GM12892 (cell line): ENCODE measurements at regions not wholly inside any gene's neighbourhood (a gene's known extent, or its start where the extent isn't known, plus 50 kb on each side); places are given as distances from the start of the nearest gene placed in this dataset.

ENCODE experiments used
- DNase-seq: peaks from one replicate; pipeline ENCODE4 v3.0.0; 2011; ENCODE audit not compliant: insufficient read length
- FAIRE-seq: peaks from 2 replicates; lab custom pipeline; 2011; peaks lifted over from hg19 to GRCh38; lab: Jason Lieb, UNC
- POLR2A ChIP-seq: IDR thresholded peaks from 2 replicates; pipeline ENCODE4 v1.6.1; 2011; ENCODE audit warnings: low read depth, low read length, control low read depth
- POLR2AphosphoS5 ChIP-seq: IDR thresholded peaks from 2 replicates; pipeline ENCODE4 v1.6.1; 2011; ENCODE audit warnings: low read depth, low read length, control low read depth
- TAF1 ChIP-seq: IDR thresholded peaks from 2 replicates; pipeline ENCODE4 v1.6.1; 2011; ENCODE audit warnings: low read depth, mild to moderate bottlenecking, control low read depth, low read length, borderline replicate concordance

DNA sequence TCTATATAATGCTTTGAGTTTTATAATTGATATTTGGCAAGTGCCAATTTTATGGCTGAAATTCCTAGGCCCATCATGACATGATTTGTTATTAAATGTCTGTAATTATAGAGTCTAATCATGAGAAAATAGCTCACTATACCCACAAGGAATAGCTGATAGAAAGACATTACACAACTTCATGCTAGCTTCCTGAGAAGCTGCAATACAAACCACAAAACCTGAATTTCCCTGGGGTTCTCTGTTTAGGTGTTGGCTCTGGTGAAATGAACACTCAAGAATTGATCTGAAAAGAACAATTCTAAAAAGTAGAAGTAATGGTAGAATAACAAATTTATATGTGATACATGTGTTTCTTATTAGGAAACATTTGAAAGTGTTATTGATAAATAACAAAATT lies 169.6 kb downstream of the GASK1B start:
- FAIRE-seq = no peak
- no peak for TF ChIP-seq POLR2AphosphoS5
- TF ChIP-seq POLR2A = no peak
- no peak for TF ChIP-seq TAF1
- DNase-seq = no peak

DNA sequence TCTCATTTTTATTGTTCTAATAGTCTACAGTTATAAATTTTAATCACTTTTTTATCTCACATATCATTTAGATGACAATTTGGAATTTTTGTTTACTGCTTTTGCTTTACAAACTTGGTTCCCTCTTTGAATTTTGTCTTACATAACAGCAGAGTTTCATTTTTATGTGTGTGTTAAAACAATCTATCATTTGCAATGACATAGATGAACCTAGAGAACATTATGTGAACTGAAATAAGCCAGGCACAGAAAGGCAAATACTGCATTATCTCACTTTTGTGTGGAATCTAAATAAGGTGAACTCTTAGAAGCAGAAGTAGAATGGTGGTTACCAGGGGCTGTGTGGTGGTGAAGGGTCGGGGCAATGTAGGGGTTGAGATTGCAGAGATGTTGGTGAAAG lies 170.7 kb downstream of the GASK1B start:
- DNase-seq (no peak), FAIRE-seq (no peak)
- TF ChIP-seq POLR2AphosphoS5 = no peak
- TF ChIP-seq TAF1 = no peak
- TF ChIP-seq POLR2A = no peak

- FAIRE-seq (no peak), DNase-seq (no peak)
- TF ChIP-seq POLR2A (no peak), POLR2AphosphoS5 (no peak), TAF1 (no peak)
These were observed 171.1 kb downstream of the GASK1B start for GRCh38 chr4:158001756-158002155.

DNA sequence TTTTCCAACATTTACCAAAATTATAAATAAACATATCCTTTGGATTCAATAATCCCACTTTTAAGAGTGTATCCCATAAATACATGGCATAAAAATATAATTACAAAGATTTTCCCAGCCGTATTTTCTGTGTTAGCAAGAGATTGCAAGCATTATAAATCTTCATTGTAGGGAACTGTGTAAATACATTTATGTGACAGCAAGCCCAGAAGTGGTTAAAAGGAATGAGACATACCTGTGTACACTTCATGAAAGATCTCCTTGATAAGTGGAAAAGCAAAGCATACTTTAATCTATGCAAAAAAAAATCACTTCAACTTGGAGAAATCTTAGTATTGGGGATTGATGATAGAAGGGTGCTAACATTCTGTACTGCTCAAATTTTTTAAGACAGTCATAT lies 173.1 kb downstream of the GASK1B start:
- DNase-seq (no peak), FAIRE-seq (no peak)
- no peak for TF ChIP-seq POLR2A
- TF ChIP-seq POLR2AphosphoS5 = no peak
- TF ChIP-seq TAF1 = no peak

GRCh38 chr4:157997296-157997695 lies 175.5 kb downstream of the GASK1B start:
- TF ChIP-seq POLR2A (no peak), TAF1 (no peak), POLR2AphosphoS5 (no peak)
- FAIRE-seq (no peak), DNase-seq (no peak)

DNA sequence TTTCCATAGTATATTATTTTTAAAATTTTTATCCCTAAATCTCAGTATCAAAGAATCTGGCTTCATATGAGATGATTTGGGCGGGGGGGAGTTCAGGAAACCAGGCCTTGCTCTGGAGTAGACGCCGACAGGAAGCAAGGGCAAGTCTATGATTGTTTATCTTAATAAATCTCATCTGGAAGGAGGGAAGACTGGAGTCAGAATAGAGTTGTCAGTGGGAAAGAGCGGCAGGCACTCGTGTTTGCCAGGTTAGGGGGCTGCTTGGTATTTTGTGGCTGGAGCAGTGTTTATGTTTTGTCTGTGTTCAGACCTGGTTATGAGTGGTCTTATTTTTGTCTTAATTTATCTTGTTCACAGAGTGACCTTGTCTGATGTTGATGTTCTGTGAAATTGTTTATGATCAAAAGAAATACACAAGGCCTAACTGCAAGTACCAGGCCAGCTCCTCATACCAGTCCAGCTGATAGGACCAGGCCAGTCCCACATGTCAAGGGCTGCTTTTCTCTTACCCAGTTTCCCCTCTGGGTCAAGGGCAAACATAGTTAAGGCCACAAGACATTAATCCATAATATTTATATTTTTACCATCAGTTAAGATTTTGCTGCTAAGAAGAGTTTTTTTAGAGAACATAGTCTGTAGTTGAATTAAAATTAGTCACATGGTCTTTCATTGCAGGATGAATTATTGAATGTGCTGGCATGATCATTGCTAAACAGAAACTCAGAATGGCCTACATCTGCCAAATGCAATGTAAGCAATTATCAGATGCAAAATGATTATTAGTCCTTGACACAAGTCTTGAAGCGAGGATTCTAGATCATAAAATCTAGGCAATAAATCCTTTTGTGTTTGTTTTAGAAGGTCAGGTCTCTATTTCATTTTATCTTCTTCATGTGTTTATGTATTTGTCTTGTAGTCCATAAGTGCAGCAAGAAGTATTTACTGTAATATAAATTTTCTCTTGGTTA lies 176.5 kb downstream of the GASK1B start:
- TF ChIP-seq POLR2AphosphoS5 (no peak), POLR2A (no peak), TAF1 (no peak)
- DNase-seq (no peak), FAIRE-seq (no peak)

GRCh38 chr4:157994863-157995262 lies 178.0 kb downstream of the GASK1B start:
- TF ChIP-seq POLR2AphosphoS5 (no peak), TAF1 (no peak), POLR2A (no peak)
- FAIRE-seq (no peak), DNase-seq (no peak)

- no peak for TF ChIP-seq POLR2AphosphoS5
- no peak for TF ChIP-seq POLR2A
- no peak for TF ChIP-seq TAF1
- no peak for FAIRE-seq
- DNase-seq = no peak
These were observed 179.6 kb downstream of the GASK1B start for GRCh38 chr4:157992948-157993839.

GRCh38 chr4:157992038-157992705 lies 180.7 kb downstream of the GASK1B start:
- TF ChIP-seq TAF1 (no peak), POLR2AphosphoS5 (no peak), POLR2A (no peak)
- FAIRE-seq = no peak
- DNase-seq = no peak

- no peak for TF ChIP-seq POLR2AphosphoS5
- no peak for TF ChIP-seq TAF1
- TF ChIP-seq POLR2A = no peak
- FAIRE-seq = no peak
- DNase-seq = no peak
These were observed 184.2 kb downstream of the GASK1B start for GRCh38 chr4:157988641-157989040.

GRCh38 chr4:157984285-157984911 lies 188.4 kb downstream of the GASK1B start:
- FAIRE-seq (no peak), DNase-seq (no peak)
- TF ChIP-seq POLR2A (no peak), TAF1 (no peak), POLR2AphosphoS5 (no peak)
